Smooth muscle cell (in vitro differentiated cells): ENCODE measurements at regions not wholly inside any gene's neighbourhood (a gene's known extent, or its start where the extent isn't known, plus 50 kb on each side); places are given as distances from the start of the nearest gene placed in this dataset.

Experiments used
- DNase-seq: peaks from one replicate; lab custom pipeline; 2025; ENCODE audit not compliant: unreplicated experiment; lab: John Stamatoyannopoulos, UW
- H2AFZ ChIP-seq: fragments of 200-600 bp; sonication (generic); 2 replicates; pipeline ENCODE4 v1.6.0; 2016; ENCODE audit warnings: antibody characterized with exemption, low read depth, mild to moderate bottlenecking
- H3F3A ChIP-seq: fragments of 200-600 bp; sonication (generic); 2 replicates; pipeline ENCODE4 v1.6.0; 2017; ENCODE audit warnings: antibody characterized with exemption, low read depth
- H3K27ac ChIP-seq: fragments of 200-600 bp; sonication (generic); 2 replicates; pipeline ENCODE4 v1.5.1; 2016; ENCODE audit warnings: low read depth, mild to moderate bottlenecking
- H3K27me3 ChIP-seq: fragments of 200-600 bp; sonication (generic); 2 replicates; pipeline ENCODE4 v1.6.1; 2016; ENCODE audit warnings: low read depth, mild to moderate bottlenecking
- H3K36me3 ChIP-seq: fragments of 200-600 bp; sonication (generic); 2 replicates; pipeline ENCODE4 v1.5.1; 2016; ENCODE audit warnings: low read depth
- H3K4me1 ChIP-seq: fragments of 200-600 bp; sonication (generic); 2 replicates; pipeline ENCODE4 v1.5.1; 2016; ENCODE audit warnings: low read depth
- H3K4me2 ChIP-seq: fragments of 200-600 bp; sonication (generic); 2 replicates; pipeline ENCODE4 v1.6.0; 2016; ENCODE audit warnings: mild to moderate bottlenecking
- H3K4me3 ChIP-seq: fragments of 200-600 bp; sonication (generic); 2 replicates; pipeline ENCODE4 v1.5.1; 2016; ENCODE audit warnings: mild to moderate bottlenecking
- H3K79me2 ChIP-seq: fragments of 200-600 bp; sonication (generic); 2 replicates; pipeline ENCODE4 v1.6.0; 2016; ENCODE audit warnings: low read depth, mild to moderate bottlenecking
- H3K9ac ChIP-seq: fragments of 200-600 bp; sonication (generic); 2 replicates; pipeline ENCODE4 v1.6.0; 2016; ENCODE audit warnings: low read depth
- H3K9me3 ChIP-seq: fragments of 200-600 bp; sonication (generic); replicated peaks from 2 replicates; pipeline ENCODE4 v1.5.1; 2016; ENCODE audit warnings: low read depth
- H4K20me1 ChIP-seq: fragments of 200-600 bp; sonication (generic); 2 replicates; pipeline ENCODE4 v1.6.0; 2016; ENCODE audit warnings: low read depth
- CTCF ChIP-seq: fragments of 200-600 bp; sonication (generic); IDR thresholded peaks from 2 replicates; pipeline ENCODE4 v1.5.1; 2017; ENCODE audit warnings: borderline replicate concordance, mild to moderate bottlenecking, antibody characterized with exemption; ENCODE audit not compliant: insufficient read depth, poor library complexity, severe bottlenecking
- WGBS: methylation state at CpG from one replicate; pipeline ENCODE4 v1.1.7; 2016; ENCODE audit warnings: low lambda C conversion rate; 5-methylcytosine and 5-hydroxymethylcytosine counted together

GRCh38 chr4:79575709-79576428, 167.8 kb upstream of the GK2 start:
- H3K27me3 ChIP-seq: no peaks in the 10 kb centered on the region
- H3K36me3 ChIP-seq: no peaks in the 10 kb centered on the region
- no peaks in the 10 kb centered on the region for H3K4me1 ChIP-seq
- TF ChIP-seq CTCF: no peak
- H3K4me2 ChIP-seq: peak overlapping the region; percentile 48
- peaks cover 4% of the 10 kb centered on the region for H3F3A ChIP-seq
- no peak overlapping the region for H3K9ac ChIP-seq
- peak overlapping the region; percentile 21 for H2AFZ ChIP-seq
- H3K9me3 ChIP-seq: no peaks in the 10 kb centered on the region
- 49% methylated on average over 7 of the region's 7 CpGs for WGBS
- DNase-seq: no peak
- no peaks in the 10 kb centered on the region for H3K79me2 ChIP-seq
- H4K20me1 ChIP-seq: no peaks in the 10 kb centered on the region
- peak overlapping the region; percentile 6 for H3K27ac ChIP-seq
- no peak overlapping the region for H3K4me3 ChIP-seq

- Histone ChIP-seq H3K4me3 (no peak overlapping the region), H2AFZ (peak overlapping the region; percentile 20), H3K36me3 (no peaks in the 10 kb centered on the region), H3K9ac (no peak overlapping the region), H4K20me1 (no peaks in the 10 kb centered on the region), H3K4me1 (no peaks in the 10 kb centered on the region), H3K79me2 (no peaks in the 10 kb centered on the region), H3K27ac (peak overlapping the region; percentile 6), H3F3A (peaks cover 4% of the 10 kb centered on the region), H3K9me3 (no peaks in the 10 kb centered on the region), H3K27me3 (no peaks in the 10 kb centered on the region), H3K4me2 (peak overlapping the region; percentile 48)
- no peak for DNase-seq
- TF ChIP-seq CTCF: no peak
- WGBS: 32% methylated on average over 7 of the region's 7 CpGs
These were observed 166.9 kb upstream of the GK2 start for GRCh38 chr4:79574741-79575451.

GRCh38 chr4:79563219-79563618, 155.2 kb upstream of the GK2 start:
- no peaks in the 10 kb centered on the region for H3K4me1 ChIP-seq
- no peak overlapping the region for H3K9ac ChIP-seq
- no peak overlapping the region for H3K27ac ChIP-seq
- H4K20me1 ChIP-seq: no peaks in the 10 kb centered on the region
- H2AFZ ChIP-seq: no peak overlapping the region
- H3K36me3 ChIP-seq: no peaks in the 10 kb centered on the region
- no peak for DNase-seq
- no peak overlapping the region for H3K4me2 ChIP-seq
- WGBS: 77% methylated on average over 1 of the region's 1 CpG
- no peak overlapping the region for H3K4me3 ChIP-seq
- no peaks in the 10 kb centered on the region for H3F3A ChIP-seq
- TF ChIP-seq CTCF: no peak
- no peaks in the 10 kb centered on the region for H3K9me3 ChIP-seq
- no peaks in the 10 kb centered on the region for H3K79me2 ChIP-seq
- no peaks in the 10 kb centered on the region for H3K27me3 ChIP-seq
